NCI-H1930 (cell line): ENCODE measurements at regions not wholly inside any gene's neighbourhood (a gene's known extent, or its start where the extent isn't known, plus 50 kb on each side); places are given as distances from the start of the nearest gene placed in this dataset.

Source experiments
- DNase-seq, 2 experiments: peaks; one replicate each; lab custom pipeline; 2025; lab: John Stamatoyannopoulos, UW

DNA sequence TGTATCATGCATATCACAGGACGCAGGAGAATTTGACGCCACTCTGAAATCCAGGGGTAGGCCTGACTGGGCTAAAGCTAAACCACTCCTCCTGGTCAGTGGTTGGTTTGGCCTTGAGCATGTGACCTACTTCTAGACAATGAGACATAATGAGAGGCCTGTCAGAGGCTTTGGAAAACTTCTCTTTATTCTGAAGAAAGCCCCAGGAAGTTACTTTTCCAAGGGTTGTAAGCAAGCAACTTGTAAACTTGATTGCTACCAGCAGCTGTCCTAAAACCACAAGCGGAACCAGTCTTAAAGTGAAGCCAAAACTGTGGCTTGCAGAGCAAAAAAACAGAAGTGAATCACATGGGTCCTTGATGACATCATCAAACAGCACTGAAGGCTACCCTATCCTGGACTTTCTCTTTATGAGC, 138.2 kb upstream of the COX10 start:
- no peak for DNase-seq

DNA sequence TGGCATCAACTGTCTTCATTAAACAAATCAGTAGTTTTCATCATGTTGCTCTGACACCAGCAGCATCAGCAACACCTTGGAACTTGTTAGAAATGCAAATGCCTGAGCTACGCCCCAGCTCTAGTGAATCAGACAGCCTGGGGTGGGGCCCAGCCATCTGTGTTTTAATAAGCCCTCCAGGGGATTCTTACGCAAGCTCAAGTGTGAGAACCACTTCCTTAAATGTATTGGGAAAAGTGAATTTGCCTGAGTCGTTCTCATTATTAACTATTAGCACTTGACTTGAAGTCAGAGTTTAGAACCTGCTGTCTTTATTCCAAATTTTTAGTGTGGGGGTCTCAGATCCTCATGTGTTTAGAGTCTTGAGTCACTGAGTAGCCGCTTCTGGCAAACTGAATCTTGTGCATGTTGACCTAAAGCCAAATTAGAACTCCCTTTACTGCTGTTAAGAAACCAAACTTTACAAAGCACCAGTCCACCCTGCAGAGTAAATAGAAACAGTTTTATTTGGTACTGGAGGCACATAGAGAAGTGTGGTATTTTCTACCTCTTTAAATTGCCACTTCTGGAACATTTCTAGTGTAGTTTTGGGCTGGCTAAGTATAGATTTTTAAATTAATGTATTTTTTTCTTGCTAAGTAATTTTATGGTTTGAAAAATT, 137.4 kb upstream of the COX10 start:
- no peak for DNase-seq

GRCh38 chr17:13933441-13934276, 135.6 kb upstream of the COX10 start:
- no peak for DNase-seq

GRCh38 chr17:13939222-13939621, 130.1 kb upstream of the COX10 start:
- DNase-seq, result no peak

GRCh38 chr17:13940858-13941665, 128.2 kb upstream of the COX10 start:
- DNase-seq, result no peak

GRCh38 chr17:13941781-13942180, 127.5 kb upstream of the COX10 start:
- DNase-seq, result no peak

- no peak for DNase-seq
Observed at GRCh38 chr17:13943909-13944308, 125.4 kb upstream of the COX10 start.

DNA sequence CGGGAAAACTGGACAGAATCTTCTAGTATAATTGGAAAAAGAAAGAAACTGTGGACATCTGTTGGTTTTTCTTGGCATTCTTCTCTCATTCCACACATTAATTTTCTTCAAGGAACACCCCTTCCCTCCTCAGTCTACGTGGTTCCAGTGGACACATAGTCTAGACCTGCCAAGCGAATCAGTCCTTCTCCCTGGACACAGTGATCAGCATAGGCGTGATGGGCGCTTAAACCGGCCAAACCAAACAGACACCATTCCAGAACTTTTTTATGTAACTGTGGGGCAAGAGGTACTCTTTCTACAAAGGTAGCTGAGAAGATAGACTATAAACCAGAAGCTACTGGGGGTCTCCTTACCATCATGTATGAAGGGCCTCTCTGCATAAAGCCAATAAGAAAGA, 121.8 kb upstream of the COX10 start:
- no peak for DNase-seq

- DNase-seq, result peak in 1 of 2 experiments; percentile 10
Observed at GRCh38 chr17:13952009-13952750, 117.1 kb upstream of the COX10 start.

DNA sequence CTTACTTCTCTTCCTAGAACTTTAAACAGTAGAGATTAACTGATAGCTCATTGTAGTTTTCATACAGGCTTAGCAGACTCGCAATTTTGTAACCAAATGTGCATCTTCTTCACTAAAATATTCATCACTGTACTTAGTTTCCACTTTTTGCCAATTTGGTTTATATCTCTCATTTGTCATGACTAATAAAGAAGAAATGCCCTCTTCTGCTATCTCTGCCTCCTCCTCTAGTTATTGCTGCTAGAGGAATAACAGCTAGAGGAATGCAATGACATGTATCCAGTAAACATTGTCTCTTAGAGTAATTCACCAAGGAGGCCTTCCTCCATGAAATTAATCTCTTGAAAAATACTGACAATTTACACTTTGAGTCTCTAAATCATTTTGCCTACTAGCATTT, 115.5 kb upstream of the COX10 start:
- DNase-seq, result no peak

- no peak for DNase-seq
Observed at GRCh38 chr17:13957636-13958035, 111.7 kb upstream of the COX10 start.

GRCh38 chr17:13958773-13959172, 110.5 kb upstream of the COX10 start:
- DNase-seq, result no peak

DNA sequence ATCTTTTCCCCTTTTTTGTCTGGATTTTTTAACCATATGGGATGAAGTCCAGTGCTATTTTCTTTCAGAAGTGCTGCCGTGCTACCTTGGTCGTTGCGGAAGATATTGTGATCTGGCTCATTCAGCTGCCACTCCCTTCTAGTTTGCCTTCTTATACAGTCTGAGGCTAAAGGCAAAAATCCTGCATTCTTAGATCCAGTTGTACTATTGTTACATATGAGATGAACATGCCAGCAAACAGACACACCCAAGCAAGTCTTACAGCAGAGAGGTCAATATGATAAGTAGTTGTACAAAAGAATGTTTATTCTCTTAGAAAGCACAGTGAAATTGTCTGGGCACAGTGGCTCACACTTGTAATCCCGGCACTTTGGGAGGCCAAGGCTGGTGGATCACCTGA, 108.0 kb upstream of the COX10 start:
- no peak for DNase-seq

DNA sequence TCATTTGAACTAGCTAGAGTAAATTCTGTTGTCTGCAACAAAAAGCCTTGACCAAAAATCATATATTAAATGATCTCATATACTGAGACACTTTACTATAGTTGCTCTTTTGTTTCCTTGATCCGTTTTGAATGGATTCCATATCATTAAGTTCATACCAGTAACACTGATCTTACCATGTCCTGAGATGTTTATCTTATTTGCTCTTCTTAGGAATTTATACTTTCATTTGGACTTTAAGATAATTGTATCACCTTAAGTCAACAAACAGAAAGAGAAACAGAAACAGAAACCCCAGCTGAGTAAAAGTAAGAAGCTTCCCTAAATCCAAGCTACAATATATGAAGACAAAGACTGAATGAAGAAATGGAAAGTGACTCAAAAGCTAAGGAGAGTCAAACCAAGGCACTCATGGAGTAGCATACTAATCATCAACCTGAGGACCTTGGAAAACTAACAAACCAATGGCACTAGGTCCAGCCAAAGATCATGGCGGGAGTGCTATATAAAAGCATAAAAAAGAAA, 106.5 kb upstream of the COX10 start:
- DNase-seq, result no peak

DNA sequence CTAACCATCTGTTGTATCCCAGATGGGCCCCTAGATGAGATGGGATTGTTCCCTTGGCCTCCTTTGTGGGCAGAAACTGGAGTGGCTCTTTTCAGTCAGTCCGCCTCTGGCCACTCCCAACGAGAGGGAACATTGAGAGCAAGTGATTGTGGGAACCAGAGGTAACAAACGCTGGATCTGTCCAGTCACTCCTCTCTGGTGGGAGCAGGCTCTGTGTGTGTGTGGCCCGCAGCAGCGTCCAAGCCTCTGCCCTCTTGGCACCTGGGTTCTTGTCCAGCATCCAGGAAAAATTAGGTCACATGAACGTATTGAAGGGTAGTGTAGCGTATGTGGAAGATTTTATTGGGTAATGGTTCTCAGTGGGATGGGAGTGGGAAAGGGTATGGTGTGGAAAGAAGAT, 101.9 kb upstream of the COX10 start:
- DNase-seq, result no peak

- DNase-seq, result no peak
Observed at GRCh38 chr17:13970531-13970930, 98.8 kb upstream of the COX10 start.

DNA sequence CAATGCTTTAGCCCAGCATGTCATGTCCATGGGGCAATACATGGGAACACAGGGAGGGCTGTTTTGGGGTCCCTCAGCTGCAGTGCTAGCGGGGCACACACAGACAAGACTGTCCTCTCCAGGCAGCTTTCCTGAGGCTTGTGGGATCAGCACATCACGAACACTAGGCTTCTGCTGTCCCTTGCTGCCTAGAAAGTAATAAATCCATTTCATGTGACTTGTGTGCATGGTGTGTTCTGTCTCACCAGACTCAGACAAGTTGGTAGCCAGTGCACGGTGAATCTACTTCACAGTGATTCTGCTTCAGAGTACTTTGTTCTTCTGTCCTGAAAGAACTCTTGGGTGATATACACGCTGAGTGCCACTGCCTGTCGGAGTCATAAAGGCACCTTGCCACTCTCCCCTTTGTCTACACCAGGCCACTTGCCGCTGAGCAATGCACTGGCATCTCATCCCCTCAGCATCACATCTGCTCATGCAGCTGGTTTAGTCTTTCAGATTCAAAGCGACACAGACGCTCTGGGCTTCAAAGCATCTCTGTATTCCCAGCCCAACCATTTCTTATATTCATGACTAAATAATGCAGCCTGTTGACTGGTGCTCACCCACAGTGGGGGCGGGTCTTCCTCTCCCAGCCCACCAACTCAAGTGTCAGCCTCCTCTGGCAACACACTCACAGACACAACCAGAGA, 95.2 kb upstream of the COX10 start:
- DNase-seq, result no peak

DNA sequence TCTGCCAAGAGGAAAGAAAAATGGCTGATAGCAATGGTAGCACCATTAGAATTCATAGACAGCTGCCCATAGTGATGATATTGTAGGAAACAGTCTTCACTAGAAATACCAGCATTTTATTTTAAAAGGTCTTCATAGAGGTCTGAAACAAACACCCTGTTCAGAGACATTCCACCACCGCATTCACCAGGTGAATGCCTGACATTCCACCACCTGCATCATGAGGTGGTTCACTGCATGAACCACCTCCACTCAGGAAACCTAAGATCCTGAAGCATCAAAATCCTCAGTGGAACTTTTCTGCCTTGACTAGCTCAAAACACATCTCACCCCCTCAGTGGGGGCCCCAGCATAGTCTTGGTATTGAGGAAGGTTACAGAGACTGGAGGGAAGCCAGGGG, 91.5 kb upstream of the COX10 start:
- DNase-seq, result no peak

GRCh38 chr17:13978478-13978877, 90.8 kb upstream of the COX10 start:
- no peak for DNase-seq

DNA sequence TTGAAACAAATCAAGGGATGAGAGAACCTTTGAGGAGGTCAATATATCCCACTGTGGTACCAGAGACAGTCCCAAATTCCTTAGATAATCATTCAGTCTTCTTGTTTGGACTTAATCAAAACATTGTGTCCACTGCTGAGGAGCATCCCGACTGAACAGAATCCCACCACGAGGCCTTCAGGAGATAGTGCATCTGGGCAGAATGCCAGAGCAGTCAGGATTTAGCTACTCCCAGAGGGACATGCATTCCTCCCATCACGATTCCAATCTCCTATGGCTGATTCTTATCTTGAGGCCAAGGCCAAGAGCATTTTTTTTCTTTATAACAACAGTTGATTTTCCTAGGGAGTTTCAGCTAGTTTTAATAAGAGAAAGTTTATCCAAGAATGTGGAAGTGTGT, 87.4 kb upstream of the COX10 start:
- no peak for DNase-seq

- DNase-seq, result no peak
Observed at GRCh38 chr17:13984956-13985355, 84.3 kb upstream of the COX10 start.
